GM19025 (cell line): ENCODE measurements at regions not wholly inside any gene's neighbourhood (a gene's known extent, or its start where the extent isn't known, plus 50 kb on each side); places are given as distances from the start of the nearest gene placed in this dataset.
"Not testable (repeated sequence)": the region's sequence is repeated elsewhere in the genome, so short reads cannot be mapped to it uniquely, and the experiment has no call there.

ENCODE experiments used
- ATAC-seq: cut with Tn5 transposase; IDR thresholded peaks from one replicate; pipeline ENCODE4 v1.9.1; 2021; ENCODE audit warnings: mild to moderate bottlenecking, low read depth, moderate library complexity; ENCODE audit not compliant: unreplicated experiment

DNA sequence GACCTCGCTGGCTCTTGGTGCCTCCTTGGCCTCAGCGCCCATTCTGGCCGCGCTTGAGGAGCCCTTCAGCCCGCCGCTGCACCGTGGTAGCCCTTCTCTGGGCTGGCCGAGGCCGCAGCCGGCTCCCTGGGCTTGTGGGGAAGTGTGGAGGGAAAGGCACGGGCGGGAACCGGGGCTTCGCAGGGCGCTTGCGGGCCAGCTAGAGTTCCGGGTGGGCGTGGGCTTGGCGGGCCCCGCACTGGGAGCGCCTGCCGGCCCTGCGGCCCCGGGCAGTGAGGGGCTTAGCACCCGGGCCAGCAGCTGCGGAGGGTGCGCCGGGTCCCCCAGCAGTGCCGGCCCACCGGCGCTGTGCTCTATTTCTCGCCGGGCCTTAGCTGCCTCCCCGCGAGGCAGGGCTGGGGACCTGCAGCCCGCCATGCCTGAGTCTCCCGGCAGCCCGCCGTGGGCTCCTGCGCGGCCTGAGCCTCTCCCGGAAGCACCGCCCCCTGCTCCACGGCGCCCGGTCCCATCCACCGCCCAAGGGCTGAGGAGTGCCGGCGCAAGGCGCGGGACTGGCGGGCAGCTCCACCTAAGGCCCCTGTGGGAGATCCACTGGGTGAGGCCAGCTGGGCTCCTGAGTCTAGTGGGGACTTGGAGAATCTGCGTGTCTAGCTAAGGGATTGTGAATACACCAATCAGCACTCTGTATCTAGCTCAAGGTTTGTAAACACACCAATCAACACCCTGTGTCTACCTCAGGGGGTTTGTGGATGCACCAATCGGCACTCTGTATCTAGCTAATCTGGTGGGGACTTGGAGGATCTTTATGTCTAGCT, 141.1 kb downstream of the SLCO4C1 start:
- not testable (repeated sequence) for ATAC-seq

DNA sequence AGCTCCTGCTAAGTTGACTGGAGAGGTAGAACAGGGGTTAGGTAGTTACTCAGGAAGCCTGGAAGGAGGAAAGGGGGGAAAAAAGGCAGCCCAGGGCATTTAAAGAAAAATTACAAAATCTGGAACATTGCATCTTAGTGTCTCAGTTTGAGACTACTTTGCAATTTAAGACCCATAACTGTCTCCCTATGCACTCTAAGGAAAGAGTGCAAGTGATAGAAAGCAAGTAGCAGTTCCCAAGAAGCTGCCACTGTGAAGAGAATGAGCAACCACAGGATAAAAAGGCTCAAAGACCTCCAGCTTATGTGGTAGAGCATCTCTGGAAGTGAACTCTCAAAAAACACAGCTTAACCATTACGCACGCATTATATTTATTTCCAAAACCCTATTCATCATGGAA, 141.8 kb downstream of the SLCO4C1 start:
- no peak for ATAC-seq

DNA sequence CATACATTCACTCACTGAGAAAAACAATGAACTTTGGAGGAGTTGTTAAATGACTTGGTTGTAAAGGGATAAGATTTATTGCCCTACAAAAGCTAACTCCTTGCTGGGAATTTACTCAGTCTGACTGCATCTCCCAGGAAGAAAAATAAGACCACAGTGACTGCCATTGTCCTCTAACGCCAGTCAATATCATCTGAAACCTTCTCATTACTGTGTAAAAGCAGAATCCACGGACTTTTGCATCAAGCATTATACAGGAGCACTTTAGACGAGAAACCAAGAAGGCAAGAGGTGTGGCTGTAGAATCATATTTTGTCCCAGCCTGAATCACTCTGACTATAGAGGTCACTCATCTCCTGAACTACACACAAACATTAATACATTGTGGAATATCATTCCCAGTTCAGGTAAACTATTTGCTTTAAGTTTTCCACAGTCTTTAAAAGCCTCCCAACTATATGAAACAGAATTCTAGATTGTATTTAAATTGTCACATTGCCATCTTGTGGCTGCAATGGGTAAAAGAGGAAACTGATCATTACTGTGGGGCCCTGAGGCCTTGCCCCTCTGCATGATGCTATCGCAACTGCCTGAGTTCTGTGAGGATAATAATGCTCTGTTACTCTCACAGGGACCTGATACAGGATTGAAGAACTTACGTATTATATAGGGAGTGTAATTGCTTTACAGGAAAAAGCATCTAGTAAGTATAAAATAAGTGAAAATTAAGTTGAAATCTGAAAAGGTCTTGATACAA, 142.9 kb downstream of the SLCO4C1 start:
- no peak for ATAC-seq

DNA sequence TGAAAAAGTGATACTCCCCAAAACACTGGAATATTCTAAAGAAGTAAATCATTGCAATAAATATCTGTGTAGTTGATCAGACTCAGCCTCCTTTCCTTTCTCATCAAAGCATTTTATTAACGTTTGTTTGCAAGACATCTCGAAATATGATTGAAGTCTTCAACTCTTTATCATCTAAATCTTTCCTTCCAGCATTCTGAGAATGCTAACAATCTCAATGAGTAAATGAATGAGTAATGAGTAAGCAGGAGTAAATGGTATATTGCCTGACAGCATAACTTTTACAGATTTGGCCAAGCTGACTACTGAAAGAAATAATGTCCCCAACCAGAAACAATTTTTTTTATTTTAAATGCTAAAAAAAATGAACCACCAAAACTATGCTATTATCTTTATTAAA, 157.1 kb downstream of the SLCO4C1 start:
- ATAC-seq, result no peak

DNA sequence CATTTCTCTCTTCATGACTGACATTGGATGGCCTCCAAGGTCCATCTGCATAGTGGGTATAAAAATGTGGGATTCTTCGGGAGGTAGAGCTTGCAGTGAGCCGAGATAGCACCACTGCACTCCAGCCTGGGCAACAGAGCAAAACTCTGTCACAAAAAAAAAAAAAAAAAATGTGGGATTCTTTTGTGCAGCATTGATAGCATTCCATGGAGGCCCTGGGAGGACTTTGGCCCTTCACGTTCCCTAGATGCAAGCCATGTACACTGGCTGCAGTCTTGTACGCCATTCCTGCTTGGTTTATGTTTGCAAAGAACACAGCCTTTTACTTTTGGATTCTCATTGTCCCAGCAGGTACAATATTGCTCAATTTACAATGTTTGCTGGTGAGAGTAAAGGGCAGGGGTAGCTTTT, 157.8 kb downstream of the SLCO4C1 start:
- ATAC-seq, result no peak

DNA sequence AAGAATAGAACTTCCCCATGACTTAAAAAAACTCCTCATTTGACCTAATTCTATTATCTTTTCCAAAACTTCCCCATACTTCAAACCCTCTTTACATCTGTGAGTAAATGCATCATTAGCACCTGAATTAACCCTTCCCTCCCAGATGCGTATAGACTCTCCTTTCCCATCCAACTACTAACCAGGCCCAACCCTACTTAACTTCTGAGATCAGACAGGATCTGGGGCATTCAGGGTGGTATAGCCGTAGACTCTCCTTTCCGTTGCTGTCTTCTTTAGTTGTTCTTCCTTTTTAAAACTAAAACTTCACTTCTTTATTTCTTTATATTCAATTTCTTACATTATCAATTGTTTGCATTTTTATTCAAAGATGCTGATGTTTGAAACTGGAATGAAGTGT, 165.2 kb downstream of the SLCO4C1 start:
- ATAC-seq, result no peak

DNA sequence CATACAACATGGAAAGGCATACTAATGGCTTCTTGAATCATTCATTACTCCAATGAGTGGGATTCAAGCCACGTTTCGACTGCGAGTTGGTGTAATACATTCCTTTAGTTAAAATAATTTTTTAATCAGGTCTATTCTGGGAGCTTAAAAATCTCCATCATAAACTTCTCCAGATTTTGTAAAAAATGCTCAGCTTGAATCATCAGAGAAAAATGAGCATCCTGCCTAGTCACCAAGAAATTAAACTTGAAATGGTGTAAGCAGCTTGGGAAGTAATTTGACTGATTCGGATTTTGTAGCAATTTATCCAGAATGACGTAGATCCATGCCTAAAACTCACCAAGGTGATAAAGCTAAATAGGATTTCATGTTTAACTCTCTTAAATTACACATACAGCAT, 165.7 kb downstream of the SLCO4C1 start:
- no peak for ATAC-seq

DNA sequence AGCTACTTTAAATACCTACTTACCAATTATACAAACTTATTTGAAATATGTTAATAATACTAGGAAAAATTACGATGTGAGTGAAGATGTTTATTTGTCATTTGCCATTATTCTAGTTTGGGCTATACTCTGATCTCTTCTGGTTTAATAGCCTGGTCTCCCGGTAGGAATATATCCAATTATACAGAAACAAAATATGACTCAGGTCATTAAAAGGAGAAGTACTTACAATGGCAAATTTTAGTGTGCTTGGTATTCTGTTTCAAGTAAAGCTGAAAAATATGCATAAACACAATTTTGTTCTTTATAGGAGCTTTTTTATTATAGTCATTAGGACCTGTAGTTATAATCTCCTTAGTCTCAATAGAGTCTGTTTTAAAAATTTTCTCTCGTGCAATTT, 176.8 kb downstream of the SLCO4C1 start:
- no peak for ATAC-seq

DNA sequence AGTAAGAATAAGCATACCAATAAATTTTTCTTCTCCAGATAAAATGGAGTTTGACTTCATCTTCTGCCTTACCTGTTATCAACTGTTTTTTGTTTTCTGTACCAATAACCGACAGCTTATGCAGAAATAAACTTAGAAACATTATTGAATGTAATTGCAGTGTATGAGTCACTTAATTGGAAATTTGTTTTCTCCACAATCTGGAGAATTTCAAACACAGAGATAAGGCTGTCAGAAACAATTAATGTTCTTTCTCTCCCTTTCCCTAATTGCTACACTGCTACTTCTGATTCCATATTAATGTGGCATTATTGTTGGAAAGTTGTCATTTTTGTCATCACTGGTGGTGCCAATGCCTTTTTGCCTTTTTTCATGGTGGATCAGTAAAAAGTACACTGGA, 180.3 kb downstream of the SLCO4C1 start:
- ATAC-seq, result no peak

DNA sequence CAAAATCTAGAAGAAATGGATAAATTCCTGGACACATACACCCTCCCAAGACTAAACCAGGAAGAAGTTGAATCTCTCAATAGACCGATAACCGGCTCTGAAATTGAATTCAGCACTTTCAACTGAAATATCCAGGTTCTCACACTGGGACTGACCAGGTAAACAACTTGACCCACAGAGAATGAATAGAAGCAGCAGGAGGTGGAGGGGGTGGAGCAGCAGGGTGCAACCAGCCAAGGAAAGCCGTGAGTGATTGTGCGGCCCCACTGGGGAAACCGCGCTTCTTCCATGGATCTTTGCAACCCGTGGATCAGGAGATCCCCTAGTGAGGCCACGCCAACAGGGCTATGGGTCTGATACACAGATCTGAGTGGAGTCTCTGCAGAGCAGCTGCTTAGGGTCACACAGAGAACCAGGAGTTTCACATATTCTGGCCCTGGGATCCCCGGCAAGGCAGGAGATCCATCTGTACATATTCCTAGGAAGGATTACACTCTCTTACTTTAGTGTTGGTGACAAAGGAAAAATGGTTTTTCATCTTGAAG, 181.5 kb downstream of the SLCO4C1 start:
- no peak for ATAC-seq

DNA sequence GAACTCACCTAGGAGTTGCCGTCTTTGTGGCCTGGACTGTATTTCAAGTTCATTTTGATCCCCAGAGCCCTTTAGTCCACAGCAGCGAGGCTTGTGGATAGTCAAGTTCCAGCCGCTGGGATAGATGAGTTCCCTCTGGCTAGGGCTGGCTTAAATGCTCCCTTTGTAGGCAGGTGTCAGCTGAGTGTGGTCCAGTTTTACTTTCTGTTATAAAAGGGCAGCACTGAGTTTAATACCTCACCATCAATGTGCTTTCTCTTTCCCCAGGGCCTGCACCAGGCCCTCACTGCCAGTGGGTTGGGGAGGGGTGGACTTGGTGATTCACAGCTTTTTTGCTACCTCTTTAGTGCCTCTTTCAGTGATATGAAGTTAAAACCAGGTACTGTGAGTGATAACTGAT, 188.2 kb downstream of the SLCO4C1 start:
- ATAC-seq, result no peak

DNA sequence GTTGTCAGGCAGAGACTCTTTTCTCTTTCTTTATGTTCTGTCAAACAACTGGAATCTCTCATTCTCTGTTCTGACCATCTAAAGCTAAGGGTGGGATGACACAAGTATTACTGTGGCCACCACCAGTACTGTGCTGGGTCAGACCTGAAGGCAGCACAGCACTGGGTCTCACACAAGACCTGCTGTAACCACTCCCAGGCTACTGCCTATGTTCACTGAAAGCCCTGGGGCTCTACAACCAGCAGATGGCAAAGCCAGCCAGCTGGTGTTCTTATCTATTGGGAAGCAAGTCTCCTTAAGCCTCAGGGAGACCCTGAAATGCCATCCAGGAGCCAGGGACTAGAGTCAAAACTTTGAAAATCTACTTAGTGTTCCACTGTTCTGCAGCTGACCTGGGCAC, 189.5 kb downstream of the SLCO4C1 start:
- ATAC-seq, result no peak

DNA sequence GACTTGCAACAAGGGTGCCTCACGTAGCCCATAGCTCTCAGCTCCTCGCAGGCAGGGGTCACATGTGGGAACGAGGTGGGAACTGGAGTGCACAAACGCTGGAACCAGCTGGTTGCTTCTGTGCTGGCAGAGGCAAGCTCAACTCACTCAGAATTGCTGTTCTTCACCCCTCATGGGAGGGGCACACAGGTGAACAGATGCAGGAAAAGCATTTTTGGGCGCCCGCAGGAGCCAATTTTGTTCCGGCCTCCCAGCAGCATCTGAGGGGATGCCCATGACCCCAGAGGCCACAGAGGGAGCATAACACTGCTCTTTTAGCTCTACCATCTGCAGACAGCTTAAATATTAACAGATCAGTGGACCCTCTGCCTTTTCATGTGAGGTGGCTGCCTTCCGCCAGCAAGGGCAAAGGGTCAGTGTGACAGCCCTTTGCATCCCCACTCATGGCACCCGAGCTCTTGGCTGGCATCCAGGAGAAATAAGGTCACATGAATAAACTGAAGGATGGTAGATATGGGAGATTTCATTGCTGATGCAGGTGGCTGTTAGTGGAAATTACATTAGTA, 196.2 kb downstream of the SLCO4C1 start:
- no peak for ATAC-seq

DNA sequence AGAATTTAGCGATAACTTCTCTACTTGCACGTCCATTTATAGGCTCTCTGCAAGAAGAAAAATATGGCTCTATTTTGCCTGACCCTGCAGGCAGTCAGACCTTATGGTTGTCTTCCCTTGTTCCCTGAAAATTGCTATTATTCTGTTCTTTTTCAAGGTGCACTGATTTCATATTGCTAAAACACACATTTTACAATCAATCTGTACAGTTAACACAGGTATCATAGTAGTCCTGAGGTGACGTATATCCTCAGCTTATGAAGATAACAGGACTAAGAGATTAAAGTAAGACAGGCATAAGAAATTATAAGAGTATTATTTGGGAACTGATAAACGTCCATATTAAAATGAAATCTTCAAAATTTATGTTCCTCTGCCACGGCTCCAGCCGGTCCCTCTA, 197.0 kb downstream of the SLCO4C1 start:
- not testable (repeated sequence) for ATAC-seq

DNA sequence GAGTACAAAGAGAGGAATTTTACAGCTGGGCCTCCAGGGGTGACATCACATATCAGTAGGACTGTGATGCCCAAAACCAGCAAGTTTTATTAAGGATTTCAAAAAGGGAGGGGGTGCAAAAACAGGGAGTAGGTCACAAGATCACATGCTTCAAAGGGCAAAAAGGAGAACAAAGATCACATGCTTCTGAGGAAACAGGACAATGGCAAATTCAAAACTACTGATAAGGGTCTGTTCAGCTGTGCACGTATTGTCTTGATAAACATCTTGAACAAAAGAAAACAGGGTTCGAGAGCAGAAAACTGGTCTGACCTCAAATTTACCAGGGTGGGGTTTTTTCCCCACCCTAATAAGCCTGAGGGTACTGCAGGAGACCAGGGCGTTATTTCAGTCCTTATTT, 197.5 kb downstream of the SLCO4C1 start:
- ATAC-seq, result not testable (repeated sequence)

DNA sequence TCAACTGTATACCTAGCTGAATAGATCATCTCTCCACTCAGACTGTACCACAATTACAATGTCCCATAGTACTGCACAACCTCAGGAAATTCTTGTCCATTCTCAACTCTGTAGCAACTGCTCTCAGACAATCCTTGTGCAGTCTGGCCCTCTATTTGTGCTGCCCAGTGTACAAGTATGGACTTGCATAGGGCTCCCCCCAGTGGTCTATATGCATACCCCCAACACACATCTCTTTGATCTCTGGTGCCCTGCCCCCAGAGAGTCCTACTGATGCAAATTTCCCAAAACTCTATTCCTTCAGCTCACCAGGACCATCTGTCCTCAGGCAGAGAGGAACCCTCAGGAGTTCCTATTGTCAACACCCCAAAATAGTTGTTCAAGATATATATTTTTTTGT, 205.3 kb downstream of the SLCO4C1 start:
- ATAC-seq, result peak; percentile 53

DNA sequence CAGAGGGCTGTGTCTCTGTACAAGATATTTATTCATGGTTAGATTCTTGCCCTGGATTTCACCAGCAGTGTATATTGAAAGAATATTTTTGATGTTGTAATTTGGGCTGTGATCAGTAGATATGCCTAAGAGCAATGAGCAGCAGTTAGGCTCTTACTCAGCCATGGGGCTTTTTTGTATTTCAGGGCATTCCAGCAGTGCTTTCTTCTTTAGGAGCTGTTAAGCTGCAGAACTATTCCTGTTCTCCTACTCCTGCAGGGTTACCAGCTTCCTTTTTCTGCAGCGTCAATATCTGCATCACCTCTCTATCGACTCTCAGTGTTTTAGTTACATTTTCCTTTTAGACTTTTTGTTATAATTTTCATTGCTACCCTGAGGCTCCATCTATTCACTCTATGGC, 206.2 kb downstream of the SLCO4C1 start:
- no peak for ATAC-seq

DNA sequence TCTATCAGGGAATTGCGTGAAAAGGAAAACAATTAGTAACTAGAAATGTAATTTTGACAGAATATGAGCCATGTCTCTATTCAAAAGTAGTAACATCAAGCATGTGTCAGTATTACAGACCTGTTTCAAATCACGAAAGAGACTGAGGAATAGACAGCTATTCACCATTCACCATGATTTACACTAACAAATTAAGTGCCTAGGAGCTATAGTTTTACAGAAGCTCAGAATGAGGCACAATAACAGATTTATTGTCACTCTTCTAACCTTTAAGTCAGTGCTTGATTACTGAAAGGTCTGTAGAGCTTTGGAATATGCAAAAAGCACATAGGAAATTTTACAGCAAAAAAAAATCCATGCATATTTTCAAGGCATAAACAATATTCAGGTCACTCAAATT, 208.2 kb downstream of the SLCO4C1 start:
- no peak for ATAC-seq

DNA sequence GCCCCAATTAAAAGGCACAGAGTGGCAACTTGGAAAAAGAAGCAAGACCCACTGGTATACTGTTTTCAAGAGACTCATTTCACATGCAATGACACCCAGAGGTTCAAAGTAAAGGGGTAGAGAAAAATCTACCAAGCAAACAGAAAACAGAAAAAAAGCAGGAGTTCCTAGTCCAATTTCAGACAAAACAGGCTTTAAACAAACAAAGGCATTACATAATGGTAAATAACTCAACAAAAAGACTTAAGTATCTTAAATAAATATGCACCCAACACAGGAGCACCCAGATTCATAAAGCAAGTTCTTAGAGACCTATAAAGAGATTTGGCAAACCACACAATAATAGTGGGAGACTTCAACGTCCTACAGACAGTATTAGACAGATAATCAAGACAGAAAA, 215.8 kb downstream of the SLCO4C1 start:
- ATAC-seq, result no peak

DNA sequence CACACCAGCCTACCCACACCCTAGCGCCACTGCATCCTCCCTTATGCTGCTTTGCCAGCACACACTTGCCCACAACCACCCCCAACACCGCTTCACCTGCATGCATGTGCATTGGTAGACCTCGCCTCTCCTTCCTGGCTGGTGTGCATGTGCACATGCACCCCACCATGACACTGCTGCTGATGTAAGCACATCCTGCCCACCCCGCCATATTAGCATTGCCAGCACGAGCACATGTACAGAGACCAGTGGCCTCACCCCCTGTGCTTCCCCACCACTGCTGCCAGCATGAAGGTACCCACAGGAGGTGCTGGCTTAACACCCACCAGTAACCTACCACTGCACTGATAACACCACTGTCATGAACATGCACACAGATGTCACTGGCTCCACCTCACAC, 218.2 kb downstream of the SLCO4C1 start:
- no peak for ATAC-seq

DNA sequence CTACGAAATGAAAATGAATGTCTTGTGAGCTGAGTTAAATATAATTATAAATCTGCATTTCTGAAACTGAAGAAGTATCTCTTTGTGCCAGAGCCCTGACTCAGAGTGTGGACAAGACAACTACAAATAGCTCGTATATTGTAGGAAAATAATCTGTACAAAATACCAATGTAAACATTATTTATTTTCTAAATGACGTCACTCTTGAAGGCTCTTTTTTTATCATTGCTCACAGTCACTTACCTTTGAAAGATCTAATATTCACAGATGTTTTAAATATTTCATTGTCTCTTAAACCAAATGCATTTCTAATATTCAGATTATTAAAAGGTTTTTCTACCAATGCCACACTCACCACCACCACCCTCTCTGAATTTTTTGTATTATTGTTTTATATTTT, 226.1 kb downstream of the SLCO4C1 start:
- ATAC-seq, result no peak
